H1 (cell line): ENCODE measurements at regions not wholly inside any gene's neighbourhood (a gene's known extent, or its start where the extent isn't known, plus 50 kb on each side); places are given as distances from the start of the nearest gene placed in this dataset.

ENCODE experiments used
- CHD2 ChIP-seq: IDR thresholded peaks from 2 replicates; pipeline ENCODE4 v1.6.1; 2012; ENCODE audit warnings: low read length, improper control_type of control experiment
- CREB1 ChIP-seq: IDR thresholded peaks from 2 replicates; pipeline ENCODE4 v1.6.1; 2012; ENCODE audit warnings: inconsistent platforms
- EP300 ChIP-seq, 2 experiments: IDR thresholded peaks; 1 replicate in 1 of 2; 2 replicates in 1 of 2; pipeline ENCODE4 v1.6.1; 2011 to 2012; ENCODE audit warnings: low read depth in 2 of 2, low read length in 2 of 2, mild to moderate bottlenecking in 2 of 2, borderline replicate concordance in 1 of 2, inconsistent platforms in 1 of 2, moderate library complexity in 1 of 2
- EZH2 ChIP-seq: fragments of 200-600 bp; sonication (generic); IDR thresholded peaks from 2 replicates; pipeline ENCODE4 v1.7.1; 2012; ENCODE audit warnings: low read depth, mild to moderate bottlenecking, moderate library complexity, low read length, inconsistent platforms; ENCODE audit not compliant: severe bottlenecking
- HDAC2 ChIP-seq, 2 experiments: fragments of 300-600 bp in 1 of 2; sonication (generic) in 1 of 2; IDR thresholded peaks; 2 replicates each; pipeline ENCODE4 v1.6.1; 2011 to 2012; ENCODE audit warnings: low read depth in 2 of 2, low read length in 2 of 2, mild to moderate bottlenecking in 2 of 2, moderate library complexity in 2 of 2, borderline replicate concordance in 1 of 2, inconsistent platforms in 1 of 2
- KDM1A ChIP-seq: fragments of 200-600, 300-600 bp; sonication (generic); IDR thresholded peaks from 2 replicates; pipeline ENCODE4 v1.7.1; 2016; ENCODE audit warnings: mild to moderate bottlenecking, low read length, borderline replicate concordance
- POLR2A ChIP-seq, 2 experiments: IDR thresholded peaks; 1 replicate in 1 of 2; 2 replicates in 1 of 2; pipeline ENCODE4 v1.6.1; 2011; ENCODE audit warnings: low read depth in 2 of 2, low read length in 2 of 2, mild to moderate bottlenecking in 2 of 2; ENCODE audit errors: control extremely low read depth in 1 of 2
- RXRA ChIP-seq: IDR thresholded peaks from 2 replicates; pipeline ENCODE4 v1.6.1; 2011; ENCODE audit warnings: low read depth, mild to moderate bottlenecking, low read length, moderate library complexity; ENCODE audit not compliant: insufficient read depth
- TAF1 ChIP-seq: IDR thresholded peaks from 2 replicates; pipeline ENCODE4 v1.6.1; 2011; ENCODE audit warnings: mild to moderate bottlenecking, low read depth, low read length
- TF ChIP-seq, protein P1 (sequence below), 3 experiments: IDR thresholded peaks; 1 replicate in 2 of 3; 2 replicates in 1 of 3; pipeline versions ENCODE4 v1.5.1 to v1.6.1; 2011; ENCODE audit warnings: low read length in 3 of 3, mild to moderate bottlenecking in 3 of 3, inconsistent platforms in 2 of 3, low read depth in 1 of 3, moderate library complexity in 1 of 3; ENCODE audit not compliant: insufficient read depth in 1 of 3; ENCODE audit errors: control extremely low read depth in 1 of 3
- TF ChIP-seq, protein P2 (sequence below): IDR thresholded peaks from 2 replicates; pipeline ENCODE4 v1.6.1; 2012; ENCODE audit warnings: low read length, inconsistent platforms
- TF ChIP-seq, protein P3 (sequence below): IDR thresholded peaks from 2 replicates; pipeline ENCODE4 v1.6.1; 2012; ENCODE audit warnings: inconsistent platforms

DNA sequence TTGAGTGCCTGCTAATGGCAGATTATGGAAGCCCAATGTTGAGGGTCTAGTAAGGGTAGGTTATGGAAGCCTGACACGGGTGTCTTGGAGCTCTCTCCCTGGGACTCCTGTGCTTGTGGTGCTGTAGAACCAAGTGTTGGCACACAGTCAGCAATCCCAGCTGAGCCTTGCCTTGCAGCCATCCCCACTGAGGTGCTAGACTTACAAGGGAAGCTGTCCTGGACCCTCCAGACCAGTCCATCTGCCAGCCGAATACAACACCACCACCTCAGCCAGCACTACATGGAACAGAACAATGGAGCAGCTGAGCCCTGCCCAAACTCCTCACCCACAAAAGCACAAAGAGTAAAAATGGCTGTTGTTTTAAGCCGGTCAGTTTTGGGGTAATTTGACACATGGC lies 90.5 kb upstream of the DNAH5 start:
- TF ChIP-seq, protein P1, sequence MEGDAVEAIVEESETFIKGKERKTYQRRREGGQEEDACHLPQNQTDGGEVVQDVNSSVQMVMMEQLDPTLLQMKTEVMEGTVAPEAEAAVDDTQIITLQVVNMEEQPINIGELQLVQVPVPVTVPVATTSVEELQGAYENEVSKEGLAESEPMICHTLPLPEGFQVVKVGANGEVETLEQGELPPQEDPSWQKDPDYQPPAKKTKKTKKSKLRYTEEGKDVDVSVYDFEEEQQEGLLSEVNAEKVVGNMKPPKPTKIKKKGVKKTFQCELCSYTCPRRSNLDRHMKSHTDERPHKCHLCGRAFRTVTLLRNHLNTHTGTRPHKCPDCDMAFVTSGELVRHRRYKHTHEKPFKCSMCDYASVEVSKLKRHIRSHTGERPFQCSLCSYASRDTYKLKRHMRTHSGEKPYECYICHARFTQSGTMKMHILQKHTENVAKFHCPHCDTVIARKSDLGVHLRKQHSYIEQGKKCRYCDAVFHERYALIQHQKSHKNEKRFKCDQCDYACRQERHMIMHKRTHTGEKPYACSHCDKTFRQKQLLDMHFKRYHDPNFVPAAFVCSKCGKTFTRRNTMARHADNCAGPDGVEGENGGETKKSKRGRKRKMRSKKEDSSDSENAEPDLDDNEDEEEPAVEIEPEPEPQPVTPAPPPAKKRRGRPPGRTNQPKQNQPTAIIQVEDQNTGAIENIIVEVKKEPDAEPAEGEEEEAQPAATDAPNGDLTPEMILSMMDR (IDR thresholded peaks at IDR 0.05; ENCODE audit: control extremely low read depth in 1 of 3, insufficient read depth in 1 of 3, low read depth in 1 of 3, low read length in 3 of 3), result no peak
- TF ChIP-seq EZH2, result no peak
- no peak for TF ChIP-seq HDAC2 (IDR thresholded peaks at IDR 0.05; ENCODE audit: borderline replicate concordance in 1 of 2, low read depth in 2 of 2, low read length in 2 of 2)
- TF ChIP-seq POLR2A (IDR thresholded peaks at IDR 0.05; ENCODE audit: control extremely low read depth in 1 of 2, low read depth in 2 of 2, low read length in 2 of 2), result no peak
- TF ChIP-seq KDM1A, result no peak
- no peak for TF ChIP-seq EP300 (IDR thresholded peaks at IDR 0.05; ENCODE audit: borderline replicate concordance in 1 of 2, low read depth in 2 of 2, low read length in 2 of 2)
- TF ChIP-seq, protein P2, sequence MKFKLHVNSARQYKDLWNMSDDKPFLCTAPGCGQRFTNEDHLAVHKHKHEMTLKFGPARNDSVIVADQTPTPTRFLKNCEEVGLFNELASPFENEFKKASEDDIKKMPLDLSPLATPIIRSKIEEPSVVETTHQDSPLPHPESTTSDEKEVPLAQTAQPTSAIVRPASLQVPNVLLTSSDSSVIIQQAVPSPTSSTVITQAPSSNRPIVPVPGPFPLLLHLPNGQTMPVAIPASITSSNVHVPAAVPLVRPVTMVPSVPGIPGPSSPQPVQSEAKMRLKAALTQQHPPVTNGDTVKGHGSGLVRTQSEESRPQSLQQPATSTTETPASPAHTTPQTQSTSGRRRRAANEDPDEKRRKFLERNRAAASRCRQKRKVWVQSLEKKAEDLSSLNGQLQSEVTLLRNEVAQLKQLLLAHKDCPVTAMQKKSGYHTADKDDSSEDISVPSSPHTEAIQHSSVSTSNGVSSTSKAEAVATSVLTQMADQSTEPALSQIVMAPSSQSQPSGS, result no peak
- no peak for TF ChIP-seq CREB1
- TF ChIP-seq RXRA, result no peak
- TF ChIP-seq, protein P3, sequence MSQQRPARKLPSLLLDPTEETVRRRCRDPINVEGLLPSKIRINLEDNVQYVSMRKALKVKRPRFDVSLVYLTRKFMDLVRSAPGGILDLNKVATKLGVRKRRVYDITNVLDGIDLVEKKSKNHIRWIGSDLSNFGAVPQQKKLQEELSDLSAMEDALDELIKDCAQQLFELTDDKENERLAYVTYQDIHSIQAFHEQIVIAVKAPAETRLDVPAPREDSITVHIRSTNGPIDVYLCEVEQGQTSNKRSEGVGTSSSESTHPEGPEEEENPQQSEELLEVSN, result no peak
- TF ChIP-seq CHD2, result no peak
- TF ChIP-seq TAF1, result no peak
